GM12864 (cell line): ENCODE measurements at regions not wholly inside any gene's neighbourhood (a gene's known extent, or its start where the extent isn't known, plus 50 kb on each side); places are given as distances from the start of the nearest gene placed in this dataset.

Experiments used
- DNase-seq: peaks from one replicate; pipeline ENCODE4 v3.0.0-alpha.2; 2011; ENCODE audit warnings: low read depth
- H3K4me3 ChIP-seq: 2 replicates; pipeline ENCODE4 v1.5.1; 2011; ENCODE audit warnings: mild to moderate bottlenecking, low read depth, low read length, control low read depth
- CTCF ChIP-seq: IDR thresholded peaks from 2 replicates; pipeline ENCODE4 v1.5.1; 2011; ENCODE audit warnings: low read depth, mild to moderate bottlenecking, moderate library complexity, low read length, control low read depth, inconsistent platforms; ENCODE audit errors: missing control alignments

GRCh38 chr20:50251383-50251748, 60.7 kb downstream of the CEBPB start:
- no peak for TF ChIP-seq CTCF
- no peak overlapping the region for H3K4me3 ChIP-seq
- DNase-seq, result no peak

- no peak overlapping the region for H3K4me3 ChIP-seq
- TF ChIP-seq CTCF, result no peak
- DNase-seq, result no peak
These were observed 61.4 kb downstream of the CEBPB start for GRCh38 chr20:50251992-50252511.

- TF ChIP-seq CTCF, result no peak
- H3K4me3 ChIP-seq, result no peak overlapping the region
- no peak for DNase-seq
These were observed 62.1 kb downstream of the CEBPB start for GRCh38 chr20:50252701-50253100.

DNA sequence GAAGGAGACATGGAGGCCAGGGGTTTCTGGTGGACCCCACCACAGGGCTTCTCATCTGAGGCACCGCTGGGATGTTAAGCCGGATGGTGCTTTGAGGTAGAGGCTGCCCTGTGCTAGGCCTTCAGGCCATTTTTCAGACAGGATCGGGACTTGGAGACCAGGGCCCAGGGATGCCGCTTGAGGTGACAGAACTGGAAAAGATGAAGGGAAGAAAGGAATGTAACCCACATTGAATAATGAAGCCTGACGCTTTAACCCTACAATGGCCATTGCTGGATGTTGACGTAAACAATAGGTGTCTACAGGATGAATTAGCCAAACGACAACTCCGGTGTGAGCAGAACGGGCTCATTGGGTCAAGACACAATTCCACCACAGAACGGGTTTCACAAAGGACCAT, 62.5 kb downstream of the CEBPB start:
- DNase-seq, result no peak
- TF ChIP-seq CTCF, result no peak

GRCh38 chr20:50254466-50255079, 63.9 kb downstream of the CEBPB start:
- no peak for DNase-seq
- TF ChIP-seq CTCF, result no peak
- no peak overlapping the region for H3K4me3 ChIP-seq

More for the DNA sequence above, 62.5 kb downstream of the CEBPB start:
- no peak overlapping the region for H3K4me3 ChIP-seq

DNA sequence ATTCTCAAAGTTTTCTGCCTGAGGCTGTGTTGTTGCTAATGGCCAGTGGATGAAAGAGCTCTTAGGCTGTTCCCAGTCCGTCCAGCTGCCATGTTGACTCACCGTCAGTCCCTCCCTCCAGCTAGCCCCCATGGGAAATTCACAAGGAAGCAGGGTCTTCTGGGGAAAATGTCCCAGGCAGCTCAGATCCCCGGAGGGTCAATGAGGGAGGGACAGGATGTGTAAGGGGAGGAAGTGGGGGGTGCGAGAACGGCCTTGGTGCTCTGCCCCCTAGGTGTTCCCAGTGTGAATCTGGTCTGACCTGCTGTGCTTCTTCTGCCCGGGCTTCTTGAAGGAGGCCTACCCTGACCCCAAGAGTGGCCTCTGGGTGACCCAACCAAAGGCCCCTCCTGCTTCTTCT, 65.9 kb downstream of the CEBPB start:
- TF ChIP-seq CTCF, result no peak
- no peak overlapping the region for H3K4me3 ChIP-seq
- DNase-seq, result no peak

- TF ChIP-seq CTCF, result no peak
- no peak overlapping the region for H3K4me3 ChIP-seq
- DNase-seq, result no peak
These were observed 67.2 kb downstream of the CEBPB start for GRCh38 chr20:50257860-50258259.
